GM23338 (cell line): ENCODE measurements at regions not wholly inside any gene's neighbourhood (a gene's known extent, or its start where the extent isn't known, plus 50 kb on each side); places are given as distances from the start of the nearest gene placed in this dataset.

Source experiments
- CREB1 ChIP-seq: fragments of 250-450 bp; sonication (Bioruptor Pico); IDR thresholded peaks from 2 replicates; pipeline ENCODE4 v1.5.0; 2020; ENCODE audit warnings: low read depth, mild to moderate bottlenecking, moderate library complexity
- CTCF ChIP-seq, 2 experiments: fragments of 200-600 bp in 1 of 2; sonication (generic) in 1 of 2; conservative IDR thresholded peaks; 2 replicates each; pipeline versions ENCODE4 v1.5.1 to v1.6.1; 2016 to 2017; ENCODE audit warnings: antibody characterized with exemption in 2 of 2, low read depth in 2 of 2, mild to moderate bottlenecking in 2 of 2, moderate library complexity in 1 of 2
- ETS1 ChIP-seq: IDR thresholded peaks from 2 replicates; pipeline ENCODE4 v1.6.1; 2016; ENCODE audit warnings: antibody characterized with exemption
- EZH2 ChIP-seq: fragments of 200-600 bp; sonication (generic); IDR thresholded peaks from one replicate; pipeline ENCODE4 v1.8.0; 2017; ENCODE audit warnings: antibody characterized with exemption, mild to moderate bottlenecking, low read depth; ENCODE audit not compliant: unreplicated experiment
- EZH2phosphoT487 ChIP-seq: fragments of 200-600 bp; sonication (generic); IDR thresholded peaks from one replicate; pipeline ENCODE4 v1.8.1; 2018; ENCODE audit warnings: antibody characterized with exemption; ENCODE audit not compliant: unreplicated experiment
- JUNB ChIP-seq: IDR thresholded peaks from one replicate; pipeline ENCODE4 v1.6.1; 2016; ENCODE audit warnings: antibody characterized with exemption; ENCODE audit not compliant: unreplicated experiment
- POLR2AphosphoS5 ChIP-seq: IDR thresholded peaks from 2 replicates; pipeline ENCODE4 v1.6.1; 2016; ENCODE audit warnings: antibody characterized with exemption, low read depth
- STAT1 ChIP-seq: IDR thresholded peaks from one replicate; pipeline ENCODE4 v1.6.1; 2016; ENCODE audit warnings: antibody characterized with exemption; ENCODE audit not compliant: unreplicated experiment
- ZNF462 ChIP-seq: fragments of 250-450 bp; sonication (Bioruptor Pico); IDR thresholded peaks from 2 replicates; pipeline ENCODE4 v1.5.0; 2020; ENCODE audit warnings: mild to moderate bottlenecking, moderate library complexity
- TF ChIP-seq, protein P1 (sequence below): IDR thresholded peaks from one replicate; pipeline ENCODE4 v1.6.1; 2018; ENCODE audit warnings: antibody characterized with exemption; ENCODE audit not compliant: unreplicated experiment

GRCh38 chr16:79772048-79772447, 171.5 kb upstream of the MAF start:
- TF ChIP-seq CTCF (conservative IDR thresholded peaks at IDR 0.05; ENCODE audit: low read depth in 2 of 2) (no peak), EZH2 (no peak), POLR2AphosphoS5 (no peak), CREB1 (CRISPR knock-in tag) (no peak), ZNF462 (CRISPR knock-in tag) (no peak), JUNB (no peak), EZH2phosphoT487 (no peak), ETS1 (no peak), STAT1 (no peak)
- TF ChIP-seq, protein P1, sequence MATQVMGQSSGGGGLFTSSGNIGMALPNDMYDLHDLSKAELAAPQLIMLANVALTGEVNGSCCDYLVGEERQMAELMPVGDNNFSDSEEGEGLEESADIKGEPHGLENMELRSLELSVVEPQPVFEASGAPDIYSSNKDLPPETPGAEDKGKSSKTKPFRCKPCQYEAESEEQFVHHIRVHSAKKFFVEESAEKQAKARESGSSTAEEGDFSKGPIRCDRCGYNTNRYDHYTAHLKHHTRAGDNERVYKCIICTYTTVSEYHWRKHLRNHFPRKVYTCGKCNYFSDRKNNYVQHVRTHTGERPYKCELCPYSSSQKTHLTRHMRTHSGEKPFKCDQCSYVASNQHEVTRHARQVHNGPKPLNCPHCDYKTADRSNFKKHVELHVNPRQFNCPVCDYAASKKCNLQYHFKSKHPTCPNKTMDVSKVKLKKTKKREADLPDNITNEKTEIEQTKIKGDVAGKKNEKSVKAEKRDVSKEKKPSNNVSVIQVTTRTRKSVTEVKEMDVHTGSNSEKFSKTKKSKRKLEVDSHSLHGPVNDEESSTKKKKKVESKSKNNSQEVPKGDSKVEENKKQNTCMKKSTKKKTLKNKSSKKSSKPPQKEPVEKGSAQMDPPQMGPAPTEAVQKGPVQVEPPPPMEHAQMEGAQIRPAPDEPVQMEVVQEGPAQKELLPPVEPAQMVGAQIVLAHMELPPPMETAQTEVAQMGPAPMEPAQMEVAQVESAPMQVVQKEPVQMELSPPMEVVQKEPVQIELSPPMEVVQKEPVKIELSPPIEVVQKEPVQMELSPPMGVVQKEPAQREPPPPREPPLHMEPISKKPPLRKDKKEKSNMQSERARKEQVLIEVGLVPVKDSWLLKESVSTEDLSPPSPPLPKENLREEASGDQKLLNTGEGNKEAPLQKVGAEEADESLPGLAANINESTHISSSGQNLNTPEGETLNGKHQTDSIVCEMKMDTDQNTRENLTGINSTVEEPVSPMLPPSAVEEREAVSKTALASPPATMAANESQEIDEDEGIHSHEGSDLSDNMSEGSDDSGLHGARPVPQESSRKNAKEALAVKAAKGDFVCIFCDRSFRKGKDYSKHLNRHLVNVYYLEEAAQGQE, result no peak
